Natural killer cell (primary cell): ENCODE measurements at regions not wholly inside any gene's neighbourhood (a gene's known extent, or its start where the extent isn't known, plus 50 kb on each side); places are given as distances from the start of the nearest gene placed in this dataset.

Source experiments
- ATAC-seq, 3 donors: fragments of 150-1000 bp in 2 of 3; fragments of 200-7000 bp in 1 of 3; cut with Tn5 transposase; 1 replicate in 1 of 3; 2 replicates in 2 of 3; pipeline ENCODE4 v1.10.0; 2021; ENCODE audit warnings: mild to moderate bottlenecking in 2 of 3, moderate library complexity in 2 of 3
- DNase-seq, 2 donors: peaks; one replicate each; pipeline versions ENCODE4 v3.0.0 to v3.0.0-alpha.2; 2013 to 2021; ENCODE audit warnings: mixed read lengths in 1 of 2
- H3K27ac ChIP-seq: one replicate; pipeline ENCODE4 v1.5.1; 2013; ENCODE audit warnings: mild to moderate bottlenecking, low read length
- H3K27me3 ChIP-seq: one replicate; pipeline ENCODE4 v1.6.1; 2013; ENCODE audit warnings: low read length; ENCODE audit not compliant: control insufficient read depth, insufficient read depth
- H3K36me3 ChIP-seq: one replicate; pipeline ENCODE4 v1.6.1; 2013; ENCODE audit warnings: low read length; ENCODE audit not compliant: control insufficient read depth, insufficient read depth
- H3K4me1 ChIP-seq: one replicate; pipeline ENCODE4 v1.6.1; 2013; ENCODE audit warnings: low read length; ENCODE audit not compliant: control insufficient read depth, insufficient read depth
- H3K4me3 ChIP-seq: one replicate; pipeline ENCODE4 v1.5.1; 2013; ENCODE audit warnings: low read length
- H3K9me3 ChIP-seq: one replicate; pipeline ENCODE4 v1.6.1; 2013; ENCODE audit warnings: low read length; ENCODE audit not compliant: control insufficient read depth, insufficient read depth
- H3K27ac Mint-ChIP-seq, 2 donors: one replicate each; pipeline ENCODE4 v1.8.0; 2022; ENCODE audit warnings: mild to moderate bottlenecking in 2 of 2, mixed read lengths in 2 of 2, moderate library complexity in 1 of 2
- H3K27me3 Mint-ChIP-seq, 2 donors: one replicate each; pipeline ENCODE4 v1.8.0; 2022; ENCODE audit warnings: low read depth in 2 of 2, mixed read lengths in 2 of 2
- H3K36me3 Mint-ChIP-seq: one replicate; pipeline ENCODE4 v1.8.0; 2022; ENCODE audit warnings: mixed read lengths
- H3K4me1 Mint-ChIP-seq, 2 donors: one replicate each; pipeline ENCODE4 v1.8.0; 2022; ENCODE audit warnings: mixed read lengths in 2 of 2
- H3K4me3 Mint-ChIP-seq: one replicate; pipeline ENCODE4 v1.8.0; 2022; ENCODE audit warnings: mild to moderate bottlenecking, moderate library complexity, mixed read lengths
- H3K9me3 Mint-ChIP-seq, 2 donors: one replicate each; pipeline ENCODE4 v1.8.0; 2022; ENCODE audit warnings: mixed read lengths in 2 of 2
- WGBS: methylation state at CpG from one replicate; pipeline ENCODE4 v1.1.7; 2013; ENCODE audit warnings: missing lambda C conversion rate; ENCODE audit not compliant: insufficient coverage; 5-methylcytosine and 5-hydroxymethylcytosine counted together
- intact Hi-C: fragments of 100-400 bp; cut with micrococcal nuclease; formaldehyde crosslinking; loops from one replicate; pipeline ENCODE4 v1.14.2; 2022
- TF ChIP-seq, protein P1 (sequence below): fragments of 200-600 bp; IDR thresholded peaks from one replicate; pipeline ENCODE4 v1.8.0; 2022; ENCODE audit warnings: antibody characterized with exemption

DNA sequence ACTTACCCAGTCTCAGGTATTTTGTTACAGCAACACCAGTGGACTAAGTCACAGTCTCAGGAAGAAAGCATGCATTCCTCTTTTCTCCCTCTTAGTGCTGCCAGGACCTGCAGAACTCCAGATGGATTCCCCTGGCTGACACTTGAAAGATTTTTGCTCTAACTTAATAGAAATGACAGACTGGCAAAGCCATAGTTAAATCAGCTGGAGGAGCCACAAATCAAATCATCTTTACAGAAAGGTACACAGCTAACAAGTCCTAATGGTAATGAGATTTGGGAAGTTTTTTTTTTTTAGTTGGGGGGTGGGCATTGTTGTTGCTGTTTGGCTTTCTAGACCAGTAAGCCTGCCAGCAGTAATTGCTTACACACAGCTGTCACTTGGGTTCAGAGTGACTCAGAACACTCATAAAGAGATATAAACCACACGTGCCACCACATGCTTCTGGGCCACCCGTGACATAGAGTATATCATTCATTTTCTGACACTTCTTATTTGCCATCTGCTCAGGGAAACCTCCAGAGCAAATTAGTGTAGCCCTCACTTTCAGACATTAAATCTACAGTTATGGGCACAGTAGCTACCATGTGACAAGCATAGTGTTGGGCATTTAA lies 72.4 kb downstream of the FH start:
- no peak for ATAC-seq
- H3K9me3 Mint-ChIP-seq, result peaks cover 4 to 7% of the 10 kb centered on the region in 2 donors
- H3K27me3 Mint-ChIP-seq, result peaks cover 0 to 2% of the 10 kb centered on the region in 2 donors
- Histone ChIP-seq H3K36me3 (no peaks in the 10 kb centered on the region), H3K4me3 (no peak overlapping the region), H3K4me1 (no peaks in the 10 kb centered on the region), H3K27me3 (no peaks in the 10 kb centered on the region), H3K9me3 (no peaks in the 10 kb centered on the region), H3K27ac (no peak overlapping the region)
- H3K4me3 Mint-ChIP-seq, result no peak overlapping the region
- TF ChIP-seq, protein P1, sequence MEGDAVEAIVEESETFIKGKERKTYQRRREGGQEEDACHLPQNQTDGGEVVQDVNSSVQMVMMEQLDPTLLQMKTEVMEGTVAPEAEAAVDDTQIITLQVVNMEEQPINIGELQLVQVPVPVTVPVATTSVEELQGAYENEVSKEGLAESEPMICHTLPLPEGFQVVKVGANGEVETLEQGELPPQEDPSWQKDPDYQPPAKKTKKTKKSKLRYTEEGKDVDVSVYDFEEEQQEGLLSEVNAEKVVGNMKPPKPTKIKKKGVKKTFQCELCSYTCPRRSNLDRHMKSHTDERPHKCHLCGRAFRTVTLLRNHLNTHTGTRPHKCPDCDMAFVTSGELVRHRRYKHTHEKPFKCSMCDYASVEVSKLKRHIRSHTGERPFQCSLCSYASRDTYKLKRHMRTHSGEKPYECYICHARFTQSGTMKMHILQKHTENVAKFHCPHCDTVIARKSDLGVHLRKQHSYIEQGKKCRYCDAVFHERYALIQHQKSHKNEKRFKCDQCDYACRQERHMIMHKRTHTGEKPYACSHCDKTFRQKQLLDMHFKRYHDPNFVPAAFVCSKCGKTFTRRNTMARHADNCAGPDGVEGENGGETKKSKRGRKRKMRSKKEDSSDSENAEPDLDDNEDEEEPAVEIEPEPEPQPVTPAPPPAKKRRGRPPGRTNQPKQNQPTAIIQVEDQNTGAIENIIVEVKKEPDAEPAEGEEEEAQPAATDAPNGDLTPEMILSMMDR, result no peak
- no peaks in the 10 kb centered on the region for H3K36me3 Mint-ChIP-seq
- no peaks in the 10 kb centered on the region for H3K4me1 Mint-ChIP-seq
- H3K27ac Mint-ChIP-seq, result no peak overlapping the region
- 48% methylated on average over 2 of the region's 2 CpGs for WGBS
- no peak for DNase-seq
- intact Hi-C loops, result no loop called here

DNA sequence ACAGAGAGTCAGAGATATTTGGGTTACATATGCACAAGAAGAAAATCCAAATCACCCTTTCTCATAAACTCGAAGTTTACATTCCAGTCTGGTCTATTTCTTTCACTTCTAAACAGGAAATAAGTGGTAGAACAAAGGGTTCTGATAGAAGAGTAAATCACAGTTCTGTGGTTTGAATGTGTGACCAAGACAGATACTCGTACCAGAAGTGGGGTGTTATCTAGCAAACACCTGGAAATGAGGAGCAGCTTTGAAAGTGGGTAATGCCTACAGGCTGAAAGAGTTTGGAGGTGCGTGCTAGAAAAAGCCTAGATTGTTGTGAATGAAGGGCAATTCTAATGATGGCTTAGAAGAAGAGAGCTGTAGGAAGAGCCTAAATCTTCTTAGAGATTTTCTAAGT lies 74.7 kb downstream of the FH start:
- Histone ChIP-seq H3K36me3 (no peaks in the 10 kb centered on the region), H3K4me3 (no peak overlapping the region), H3K27me3 (no peaks in the 10 kb centered on the region), H3K4me1 (no peaks in the 10 kb centered on the region), H3K27ac (no peak overlapping the region), H3K9me3 (no peaks in the 10 kb centered on the region)
- H3K27ac Mint-ChIP-seq, result no peak overlapping the region
- TF ChIP-seq, protein P1, result no peak
- WGBS, result 24% methylated on average over 2 of the region's 3 CpGs
- ATAC-seq (no peak), DNase-seq (no peak)
- no peaks in the 10 kb centered on the region for H3K4me1 Mint-ChIP-seq
- H3K36me3 Mint-ChIP-seq, result no peaks in the 10 kb centered on the region
- peaks cover 4 to 7% of the 10 kb centered on the region in 2 donors for H3K9me3 Mint-ChIP-seq
- intact Hi-C loops, result no loop called here
- peaks cover 0 to 2% of the 10 kb centered on the region in 2 donors for H3K27me3 Mint-ChIP-seq
- H3K4me3 Mint-ChIP-seq, result no peak overlapping the region

GRCh38 chr1:241443561-241443960 lies 76.0 kb downstream of the FH start:
- Mint-ChIP-seq H3K4me1 (no peaks in the 10 kb centered on the region), H3K4me3 (no peak overlapping the region), H3K36me3 (no peaks in the 10 kb centered on the region), H3K27ac (no peak overlapping the region), H3K27me3 (peaks cover 0 to 2% of the 10 kb centered on the region in 2 donors), H3K9me3 (peaks cover 4 to 7% of the 10 kb centered on the region in 2 donors)
- H3K27me3 ChIP-seq, result no peaks in the 10 kb centered on the region
- ATAC-seq (no peak), DNase-seq (no peak)
- no peak overlapping the region for H3K27ac ChIP-seq
- H3K36me3 ChIP-seq, result no peaks in the 10 kb centered on the region
- TF ChIP-seq, protein P1, result no peak
- WGBS, result 92% methylated on average over 2 of the region's 2 CpGs
- no peak overlapping the region for H3K4me3 ChIP-seq
- intact Hi-C loops, result no loop called here
- no peaks in the 10 kb centered on the region for H3K9me3 ChIP-seq
- H3K4me1 ChIP-seq, result no peaks in the 10 kb centered on the region

- no peak for ATAC-seq
These were observed 76.9 kb downstream of the FH start for GRCh38 chr1:241442686-241443085.

More at GRCh38 chr1:241442686-241443085, 76.9 kb downstream of the FH start:
- intact Hi-C loops, result no loop called here
- TF ChIP-seq, protein P1, result no peak
- Mint-ChIP-seq H3K9me3 (peaks cover 2 to 7% of the 10 kb centered on the region in 2 donors), H3K36me3 (no peaks in the 10 kb centered on the region), H3K27ac (no peak overlapping the region), H3K4me1 (no peaks in the 10 kb centered on the region), H3K4me3 (no peak overlapping the region), H3K27me3 (peaks cover 0 to under 1% of the 10 kb centered on the region in 2 donors)
- H3K27ac ChIP-seq, result no peak overlapping the region
- no peaks in the 10 kb centered on the region for H3K9me3 ChIP-seq
- H3K36me3 ChIP-seq, result no peaks in the 10 kb centered on the region
- no peaks in the 10 kb centered on the region for H3K27me3 ChIP-seq
- H3K4me3 ChIP-seq, result no peak overlapping the region
- no peaks in the 10 kb centered on the region for H3K4me1 ChIP-seq
- WGBS, result 82% methylated on average over 3 of the region's 4 CpGs
- no peak for DNase-seq
